Neuronal stem cell (in vitro differentiated cells): ENCODE measurements at regions not wholly inside any gene's neighbourhood (a gene's known extent, or its start where the extent isn't known, plus 50 kb on each side); places are given as distances from the start of the nearest gene placed in this dataset.

Source experiments
- DNase-seq: peaks from one replicate; pipeline ENCODE4 v3.0.0-alpha.2; 2013; ENCODE audit warnings: low spot score
- H2AFZ ChIP-seq: one replicate; pipeline ENCODE4 v1.6.1; 2013; ENCODE audit warnings: mild to moderate bottlenecking, low read length, inconsistent platforms
- H2AK5ac ChIP-seq: 2 replicates; pipeline ENCODE4 v1.6.1; 2013; ENCODE audit warnings: low read depth, mild to moderate bottlenecking, inconsistent platforms, low read length, moderate library complexity, mixed read lengths
- H2BK120ac ChIP-seq: 2 replicates; pipeline ENCODE4 v1.6.1; 2013; ENCODE audit warnings: low read depth, mild to moderate bottlenecking, inconsistent platforms, low read length, moderate library complexity, mixed read lengths
- H2BK12ac ChIP-seq: one replicate; pipeline ENCODE4 v1.6.1; 2013; ENCODE audit warnings: low read length, inconsistent platforms
- H2BK15ac ChIP-seq: 2 replicates; pipeline ENCODE4 v1.6.1; 2013; ENCODE audit warnings: mild to moderate bottlenecking, low read length, inconsistent platforms, mixed read lengths
- H2BK5ac ChIP-seq: one replicate; pipeline ENCODE4 v1.6.1; 2013; ENCODE audit warnings: inconsistent platforms, mild to moderate bottlenecking, low read length, moderate library complexity
- H3K14ac ChIP-seq: one replicate; pipeline ENCODE4 v1.6.1; 2013; ENCODE audit warnings: low read length, inconsistent platforms
- H3K18ac ChIP-seq: 2 replicates; pipeline ENCODE4 v1.6.1; 2013; ENCODE audit warnings: low read length, inconsistent platforms
- H3K23ac ChIP-seq: 2 replicates; pipeline ENCODE4 v1.6.1; 2013; ENCODE audit warnings: low read depth, mild to moderate bottlenecking, mixed read lengths, low read length, inconsistent platforms; ENCODE audit not compliant: poor library complexity
- H3K27ac ChIP-seq: replicated peaks from 3 replicates; pipeline ENCODE4 v1.5.1; 2013; ENCODE audit warnings: low read length, inconsistent platforms
- H3K27me3 ChIP-seq, 3 experiments: 2 replicates each; pipeline ENCODE4 v1.6.1; 2013; ENCODE audit warnings: low read length in 3 of 3, mild to moderate bottlenecking in 2 of 3, inconsistent platforms in 1 of 3, low read depth in 1 of 3, mixed read lengths in 1 of 3, moderate library complexity in 1 of 3; ENCODE audit not compliant: control insufficient read depth in 3 of 3, insufficient read depth in 3 of 3
- H3K36me3 ChIP-seq, 2 donors: replicated peaks in 1 of 2; 2 replicates each; pipeline ENCODE4 v1.6.1; 2013; ENCODE audit warnings: low read length in 2 of 2; ENCODE audit not compliant: control insufficient read depth in 2 of 2, insufficient read depth in 2 of 2
- H3K4ac ChIP-seq: 2 replicates; pipeline ENCODE4 v1.6.1; 2013; ENCODE audit warnings: inconsistent platforms, mild to moderate bottlenecking, low read length, moderate library complexity
- H3K4me1 ChIP-seq, 2 donors: 1 replicate in 1 of 2; 2 replicates in 1 of 2; pipeline ENCODE4 v1.6.1; 2013; ENCODE audit warnings: low read length in 2 of 2, low read depth in 1 of 2; ENCODE audit not compliant: control insufficient read depth in 2 of 2, insufficient read depth in 1 of 2
- H3K4me2 ChIP-seq: one replicate; pipeline ENCODE4 v1.6.1; 2013; ENCODE audit warnings: mild to moderate bottlenecking, low read length, inconsistent platforms; ENCODE audit not compliant: insufficient read depth, poor library complexity, severe bottlenecking
- H3K4me3 ChIP-seq, 2 donors: 2 replicates each; pipeline ENCODE4 v1.5.1; 2013; ENCODE audit warnings: low read length in 2 of 2, mild to moderate bottlenecking in 2 of 2, inconsistent platforms in 1 of 2, moderate library complexity in 1 of 2
- H3K79me1 ChIP-seq: one replicate; pipeline ENCODE4 v1.6.1; 2013; ENCODE audit warnings: low read depth, mild to moderate bottlenecking, inconsistent platforms, low read length, moderate library complexity
- H3K9ac ChIP-seq: one replicate; pipeline ENCODE4 v1.6.1; 2013; ENCODE audit warnings: mild to moderate bottlenecking, low read depth, low read length, inconsistent platforms; ENCODE audit not compliant: poor library complexity
- H3K9me3 ChIP-seq, 2 donors: replicated peaks in 1 of 2; 2 replicates each; pipeline versions ENCODE3 to v1.6.1; 2013; ENCODE audit warnings: low read length in 2 of 2, mild to moderate bottlenecking in 2 of 2, inconsistent platforms in 1 of 2, low read depth in 1 of 2, mixed read lengths in 1 of 2, moderate library complexity in 1 of 2; ENCODE audit not compliant: control insufficient read depth in 2 of 2, insufficient read depth in 1 of 2
- H4K8ac ChIP-seq: one replicate; pipeline ENCODE4 v1.6.1; 2013; ENCODE audit warnings: low read depth, mild to moderate bottlenecking, inconsistent platforms, low read length, moderate library complexity
- H4K91ac ChIP-seq: one replicate; pipeline ENCODE4 v1.6.1; 2013; ENCODE audit warnings: low read length, low read depth, mild to moderate bottlenecking, inconsistent platforms; ENCODE audit not compliant: poor library complexity
- whole genome bisulfite sequencing, 2 donors: extraction: QIAGEN DNeasy Blood & Tissue Kit; methylation state at CpG; one replicate each; pipeline ENCODE4 v1.1.7; 2013; ENCODE audit warnings: missing lambda C conversion rate in 2 of 2, mixed read lengths in 1 of 2; ENCODE audit not compliant: insufficient read length in 2 of 2, insufficient replicate concordance in 1 of 2; ENCODE audit errors: extremely low coverage in 2 of 2; 5-methylcytosine and 5-hydroxymethylcytosine counted together

GRCh38 chr2:128584296-128584890 is 265.7 kb upstream of the HS6ST1 start:
- Histone ChIP-seq H3K27ac (no peak overlapping the region), H3K9ac (peak overlapping the region; percentile 38), H2BK12ac (no peak overlapping the region)

GRCh38 chr2:128585706-128586105 is 267.0 kb upstream of the HS6ST1 start:
- Histone ChIP-seq H2BK5ac (no peak overlapping the region), H3K9ac (no peak overlapping the region), H3K9me3 (peaks cover 3 to 11% of the 10 kb centered on the region in 2 donors), H4K8ac (no peak overlapping the region), H3K27me3 (peaks cover 0 to 2% (median 0%) of the 10 kb centered on the region in 3 experiments), H3K79me1 (no peaks in the 10 kb centered on the region), H3K18ac (no peak overlapping the region), H3K23ac (no peak overlapping the region), H3K4me3 (no peak overlapping the region), H2BK15ac (no peak overlapping the region), H2BK12ac (no peak overlapping the region), H3K27ac (no peak overlapping the region), H2AFZ (no peak overlapping the region), H2AK5ac (no peak overlapping the region), H3K4ac (no peak overlapping the region), H3K4me2 (no peak overlapping the region), H3K36me3 (peaks cover 0 to 2% of the 10 kb centered on the region in 2 donors), H2BK120ac (no peak overlapping the region), H3K14ac (no peak overlapping the region), H4K91ac (no peak overlapping the region), H3K4me1 (no peaks in the 10 kb centered on the region)
- no peak for DNase-seq
- no CpG with 5 or more reads among the region's 3 CpGs for WGBS, 2 donors

More at GRCh38 chr2:128584296-128584890, 265.7 kb upstream of the HS6ST1 start:
- no peak overlapping the region for H2BK15ac ChIP-seq
- peaks cover 0 to 2% of the 10 kb centered on the region in 2 donors for H3K36me3 ChIP-seq
- no peak overlapping the region for H3K23ac ChIP-seq
- no peak for DNase-seq
- H2AK5ac ChIP-seq: no peak overlapping the region
- H3K4me3 ChIP-seq: no peak overlapping the region
- H3K4ac ChIP-seq: no peak overlapping the region
- no peak overlapping the region for H2BK5ac ChIP-seq
- no peaks in the 10 kb centered on the region for H3K79me1 ChIP-seq
- H2AFZ ChIP-seq: no peak overlapping the region
- H3K4me2 ChIP-seq: no peak overlapping the region
- H3K9me3 ChIP-seq: peaks cover 3 to 11% of the 10 kb centered on the region in 2 donors
- no peak overlapping the region for H4K8ac ChIP-seq
- H3K14ac ChIP-seq: no peak overlapping the region
- no peak overlapping the region for H4K91ac ChIP-seq
- H3K27me3 ChIP-seq: peaks cover 0 to 2% (median 0%) of the 10 kb centered on the region in 3 experiments
- no peak overlapping the region for H3K18ac ChIP-seq
- 100% methylated on average over 1 to 5 of the region's 8 CpGs for WGBS, 2 donors
- no peak overlapping the region for H2BK120ac ChIP-seq
- no peaks in the 10 kb centered on the region for H3K4me1 ChIP-seq

DNA sequence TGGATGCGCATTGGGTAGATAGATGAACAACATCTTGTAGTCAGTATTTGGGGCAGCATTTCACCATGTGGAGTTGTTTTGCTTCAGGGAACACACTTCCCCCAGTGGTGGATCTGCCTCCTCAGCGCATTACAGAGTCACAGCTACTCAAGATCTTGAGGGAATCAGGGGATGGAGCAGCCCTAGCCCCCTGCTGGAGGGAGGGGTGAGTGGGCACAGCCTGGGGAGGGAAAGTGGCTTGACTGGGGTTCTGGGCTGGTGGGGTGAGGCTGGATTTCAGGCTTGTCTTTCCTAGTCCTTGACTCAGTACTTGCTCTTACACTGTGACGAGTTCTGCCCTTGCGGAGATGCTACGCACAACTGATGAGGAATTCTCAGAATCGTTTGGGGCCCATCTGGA is 271.0 kb upstream of the HS6ST1 start:
- H4K91ac ChIP-seq: no peak overlapping the region
- no CpG with 5 or more reads among the region's 6 CpGs for WGBS, 2 donors
- no peak overlapping the region for H3K4me3 ChIP-seq
- H2AFZ ChIP-seq: no peak overlapping the region
- H4K8ac ChIP-seq: no peak overlapping the region
- peaks cover under 1 to 10% of the 10 kb centered on the region in 2 donors for H3K9me3 ChIP-seq
- H3K27me3 ChIP-seq: peaks cover 0 to under 1% (median 0%) of the 10 kb centered on the region in 3 experiments
- H2BK5ac ChIP-seq: no peak overlapping the region
- no peak overlapping the region for H3K27ac ChIP-seq
- H2BK120ac ChIP-seq: no peak overlapping the region
- no peak overlapping the region for H3K23ac ChIP-seq
- H2BK12ac ChIP-seq: no peak overlapping the region
- H3K4me2 ChIP-seq: no peak overlapping the region
- no peak overlapping the region for H3K4ac ChIP-seq
- no peak for DNase-seq
- H2BK15ac ChIP-seq: no peak overlapping the region
- no peak overlapping the region for H3K18ac ChIP-seq
- peaks cover 0 to under 1% of the 10 kb centered on the region in 2 donors for H3K36me3 ChIP-seq
- no peak overlapping the region for H2AK5ac ChIP-seq
- H3K14ac ChIP-seq: no peak overlapping the region
- H3K4me1 ChIP-seq: peaks cover 0 to 9% of the 10 kb centered on the region in 2 donors
- peaks cover 2% of the 10 kb centered on the region for H3K79me1 ChIP-seq
- no peak overlapping the region for H3K9ac ChIP-seq

DNA sequence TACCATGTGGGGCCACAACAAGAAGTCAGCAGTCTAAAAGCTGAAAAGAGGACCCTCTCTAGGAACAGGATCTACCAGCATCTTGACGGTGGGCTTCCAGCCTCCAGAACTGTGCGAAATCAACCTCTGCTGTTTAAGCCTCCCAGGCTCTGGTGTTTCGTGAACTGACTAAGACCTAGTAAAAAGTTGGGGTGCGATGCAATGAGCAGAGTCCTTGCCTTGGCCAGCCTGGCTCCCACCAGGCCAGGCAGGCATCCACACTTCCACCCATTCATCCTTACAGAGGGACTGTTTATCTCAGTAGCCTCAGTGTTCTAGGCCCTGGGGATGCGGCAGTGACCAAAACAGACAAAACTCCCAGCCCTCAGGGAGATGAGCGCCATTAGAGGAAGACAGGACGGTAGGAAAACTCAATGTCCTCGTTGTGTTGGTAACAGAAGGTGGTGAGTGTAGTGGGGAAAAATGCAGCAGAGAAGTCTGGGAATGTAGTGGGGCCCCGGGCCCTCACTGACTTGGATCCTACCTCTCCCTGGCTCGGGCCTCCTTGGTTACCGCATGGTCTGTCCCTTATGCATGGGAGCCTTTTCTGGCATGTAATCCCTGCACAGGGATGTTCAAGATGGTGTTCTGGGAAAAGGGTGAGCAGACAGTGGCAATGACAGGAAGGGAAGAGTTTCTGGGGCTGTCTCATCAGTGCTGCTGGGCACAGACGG is 271.8 kb upstream of the HS6ST1 start:
- Histone ChIP-seq H3K18ac (no peak overlapping the region), H2BK120ac (no peak overlapping the region), H2BK12ac (no peak overlapping the region), H3K4me1 (peaks cover 0 to 9% of the 10 kb centered on the region in 2 donors), H3K4me3 (no peak overlapping the region), H2AK5ac (no peak overlapping the region), H3K4ac (no peak overlapping the region), H2BK15ac (peak overlapping the region; percentile 0), H4K8ac (no peak overlapping the region), H3K36me3 (no peaks in the 10 kb centered on the region), H2AFZ (no peak overlapping the region), H4K91ac (no peak overlapping the region), H3K9ac (no peak overlapping the region), H3K79me1 (peaks cover 2% of the 10 kb centered on the region), H3K14ac (no peak overlapping the region), H3K27ac (no peak overlapping the region), H3K4me2 (no peak overlapping the region), H2BK5ac (no peak overlapping the region), H3K23ac (no peak overlapping the region), H3K9me3 (peaks cover 0 to 5% of the 10 kb centered on the region in 2 donors), H3K27me3 (no peaks in the 10 kb centered on the region)
- no peak for DNase-seq
- no CpG with 5 or more reads among the region's 12 CpGs for WGBS, 2 donors
